ENCODE measurements at regions not wholly inside any gene's neighbourhood (a gene's known extent, or its start where the extent isn't known, plus 50 kb on each side); places are given as distances from the start of the nearest gene placed in this dataset.

DNA sequence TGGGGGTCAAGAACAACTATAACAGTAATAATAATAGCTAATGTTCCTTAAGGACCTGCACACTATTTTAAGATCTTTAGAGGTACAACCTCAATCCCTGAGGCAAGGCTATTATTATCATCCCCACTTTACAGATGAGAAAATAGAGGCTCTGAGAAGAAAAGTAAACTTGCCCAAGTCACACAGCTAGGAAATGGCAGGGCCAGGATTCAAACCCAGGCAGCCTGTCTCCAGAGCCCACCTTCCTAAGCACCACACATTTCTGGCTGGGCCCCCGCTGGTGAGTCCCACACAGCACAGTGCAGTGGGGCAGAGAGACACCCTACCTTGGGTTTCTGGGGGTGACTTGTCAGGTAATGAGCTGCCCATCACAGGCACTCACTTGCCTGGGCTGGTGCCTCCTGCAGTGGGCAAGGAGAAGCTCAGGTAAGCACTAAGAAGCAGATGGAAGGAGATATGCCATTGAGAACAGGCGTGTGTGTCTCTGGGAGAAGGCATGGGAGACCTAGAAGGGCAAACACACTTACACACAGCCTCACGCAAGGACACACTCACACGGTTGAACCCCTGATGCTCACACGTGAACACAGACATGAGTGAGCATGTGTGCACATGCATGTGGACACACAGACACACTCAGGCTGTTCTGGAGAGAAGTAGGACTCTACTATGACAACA lies 104.4 kb upstream of the ZMIZ1 start:
- Histone ChIP-seq H3K9me3 (no peaks in the 10 kb centered on the region), H3K4me3 (no peak overlapping the region), H3K27ac (no peak overlapping the region), H3K27me3 (replicated peaks; ENCODE audit: insufficient read depth) (no peaks in the 10 kb centered on the region), H3K36me3 (no peaks in the 10 kb centered on the region), H3K4me1 (ENCODE audit: control insufficient read depth in 1 of 2, low read depth in 2 of 2) (peaks cover 16 to 32% of the 10 kb centered on the region in 2 donors)
- TF ChIP-seq, protein P1, sequence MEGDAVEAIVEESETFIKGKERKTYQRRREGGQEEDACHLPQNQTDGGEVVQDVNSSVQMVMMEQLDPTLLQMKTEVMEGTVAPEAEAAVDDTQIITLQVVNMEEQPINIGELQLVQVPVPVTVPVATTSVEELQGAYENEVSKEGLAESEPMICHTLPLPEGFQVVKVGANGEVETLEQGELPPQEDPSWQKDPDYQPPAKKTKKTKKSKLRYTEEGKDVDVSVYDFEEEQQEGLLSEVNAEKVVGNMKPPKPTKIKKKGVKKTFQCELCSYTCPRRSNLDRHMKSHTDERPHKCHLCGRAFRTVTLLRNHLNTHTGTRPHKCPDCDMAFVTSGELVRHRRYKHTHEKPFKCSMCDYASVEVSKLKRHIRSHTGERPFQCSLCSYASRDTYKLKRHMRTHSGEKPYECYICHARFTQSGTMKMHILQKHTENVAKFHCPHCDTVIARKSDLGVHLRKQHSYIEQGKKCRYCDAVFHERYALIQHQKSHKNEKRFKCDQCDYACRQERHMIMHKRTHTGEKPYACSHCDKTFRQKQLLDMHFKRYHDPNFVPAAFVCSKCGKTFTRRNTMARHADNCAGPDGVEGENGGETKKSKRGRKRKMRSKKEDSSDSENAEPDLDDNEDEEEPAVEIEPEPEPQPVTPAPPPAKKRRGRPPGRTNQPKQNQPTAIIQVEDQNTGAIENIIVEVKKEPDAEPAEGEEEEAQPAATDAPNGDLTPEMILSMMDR (IDR thresholded peaks at IDR 0.05) = no peak
- ATAC-seq (ENCODE audit: insufficient number of reproducible peaks, low FRiP score, low read depth) (no peak), DNase-seq (ENCODE audit: low spot score) (no peak)

DNA sequence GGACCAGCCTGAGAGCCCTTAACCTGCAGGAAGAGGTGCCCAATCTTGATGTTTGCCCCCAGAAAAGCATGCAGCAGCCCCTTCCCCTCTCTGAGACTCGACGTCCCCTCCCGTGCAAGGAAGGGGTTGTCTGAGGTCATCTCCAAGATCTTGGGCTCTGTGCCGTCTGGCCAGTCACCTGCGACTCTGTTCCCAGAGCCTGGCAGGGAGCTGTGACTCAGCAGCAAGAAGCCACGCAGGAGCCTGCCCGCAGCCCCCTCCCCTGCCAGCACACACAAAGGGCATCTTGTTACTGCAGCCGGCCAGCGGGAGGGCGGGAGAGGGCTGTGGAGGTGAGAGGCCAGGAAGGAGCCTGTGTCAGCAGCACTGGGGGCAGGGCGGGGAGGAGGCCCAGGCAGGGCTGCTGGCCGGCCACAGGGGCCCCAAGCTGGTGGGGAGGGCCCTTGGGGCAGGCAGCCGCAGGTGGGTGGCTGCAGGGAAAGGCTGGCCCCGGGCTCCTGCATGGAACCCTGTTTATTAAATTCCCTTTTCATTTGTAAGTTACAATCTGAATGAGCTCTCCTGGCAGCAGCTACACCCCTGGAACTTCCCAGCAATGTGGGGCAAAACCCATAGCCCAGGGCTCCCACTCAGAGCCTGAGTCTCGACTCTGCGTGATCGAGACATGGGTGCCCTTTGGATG lies 103.7 kb upstream of the ZMIZ1 start:
- TF ChIP-seq, protein P1 (IDR thresholded peaks at IDR 0.05) = no peak
- no peaks in the 10 kb centered on the region for H3K36me3 ChIP-seq
- no peaks in the 10 kb centered on the region for H3K27me3 ChIP-seq (replicated peaks; ENCODE audit: insufficient read depth)
- no peak for ATAC-seq (ENCODE audit: insufficient number of reproducible peaks, low FRiP score, low read depth)
- peaks cover 13 to 27% of the 10 kb centered on the region in 2 donors for H3K4me1 ChIP-seq (ENCODE audit: control insufficient read depth in 1 of 2, low read depth in 2 of 2)
- no peaks in the 10 kb centered on the region for H3K9me3 ChIP-seq
- peak; percentile 51 for DNase-seq (ENCODE audit: low spot score)
- no peak overlapping the region for H3K27ac ChIP-seq
- no peak overlapping the region for H3K4me3 ChIP-seq

DNA sequence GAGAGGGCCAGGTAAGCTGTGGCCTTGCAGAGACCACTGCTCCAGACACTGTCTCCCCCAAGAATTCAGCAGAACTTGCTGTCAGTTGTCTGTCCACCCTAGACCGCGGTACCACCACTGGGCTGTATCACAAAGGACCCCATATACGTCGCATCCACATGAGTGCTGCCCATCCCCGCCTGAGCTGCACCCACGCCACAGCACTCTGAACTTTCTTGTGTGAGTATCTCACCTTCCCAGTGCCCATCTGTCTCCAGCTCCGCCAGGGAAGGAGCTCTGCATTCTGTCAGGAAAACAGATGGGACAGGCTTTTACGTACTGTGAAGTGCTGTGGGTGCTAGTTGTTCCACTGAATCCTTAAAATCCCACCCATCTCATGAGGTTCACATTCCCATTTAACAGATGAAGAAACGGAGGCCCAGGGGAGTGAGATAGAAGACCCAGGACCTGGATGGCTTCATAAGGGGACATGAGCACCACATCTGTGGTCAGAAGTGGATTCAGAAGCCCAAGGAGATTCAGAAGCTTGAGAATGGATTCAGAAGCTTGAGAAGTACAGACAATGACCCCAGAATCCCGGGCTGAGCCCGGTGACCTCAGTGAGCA lies 102.5 kb upstream of the ZMIZ1 start:
- Histone ChIP-seq H3K36me3 (no peaks in the 10 kb centered on the region), H3K4me3 (no peak overlapping the region), H3K27ac (no peak overlapping the region), H3K4me1 (ENCODE audit: control insufficient read depth in 1 of 2, low read depth in 2 of 2) (peaks cover 4 to 15% of the 10 kb centered on the region in 2 donors), H3K27me3 (replicated peaks; ENCODE audit: insufficient read depth) (no peaks in the 10 kb centered on the region), H3K9me3 (no peaks in the 10 kb centered on the region)
- DNase-seq (ENCODE audit: low spot score) (no peak), ATAC-seq (ENCODE audit: insufficient number of reproducible peaks, low FRiP score, low read depth) (no peak)
- TF ChIP-seq, protein P1 (IDR thresholded peaks at IDR 0.05) = no peak

DNA sequence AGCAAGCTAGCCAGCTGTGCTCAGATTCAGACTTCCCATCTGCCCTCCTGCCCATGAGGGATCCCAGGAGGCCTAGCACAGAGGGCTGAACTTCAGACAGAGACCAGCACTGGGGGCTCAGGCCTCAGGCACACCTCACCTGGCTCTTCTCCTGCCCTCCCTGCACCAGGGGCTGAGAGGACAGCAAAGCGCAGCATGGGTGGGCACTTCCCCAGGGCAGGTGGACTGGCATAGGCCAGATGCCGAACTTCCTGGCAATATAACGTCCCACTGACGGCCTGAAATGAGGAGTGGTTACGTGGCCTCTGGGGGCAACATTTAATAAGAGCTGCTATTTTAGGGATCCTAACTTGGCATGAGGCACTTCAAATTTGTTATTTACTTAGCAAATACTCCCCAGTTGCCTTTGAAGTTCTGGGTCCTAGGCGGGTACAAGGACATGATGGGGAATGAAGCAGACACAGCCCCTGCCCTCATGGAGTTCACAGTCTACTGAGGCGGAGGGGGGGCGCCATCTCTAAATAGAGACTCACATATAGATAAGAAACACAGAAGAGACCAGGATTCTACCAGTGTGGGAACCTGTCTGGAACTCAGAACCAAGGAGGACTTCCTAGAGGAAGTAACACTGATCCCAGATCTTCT lies 101.8 kb upstream of the ZMIZ1 start:
- H3K4me3 ChIP-seq = no peak overlapping the region
- no peak for DNase-seq (ENCODE audit: low spot score)
- H3K27ac ChIP-seq = no peak overlapping the region
- no peak for ATAC-seq (ENCODE audit: insufficient number of reproducible peaks, low FRiP score, low read depth)
- H3K36me3 ChIP-seq = no peaks in the 10 kb centered on the region
- H3K9me3 ChIP-seq = no peaks in the 10 kb centered on the region
- TF ChIP-seq, protein P1 (IDR thresholded peaks at IDR 0.05) = no peak
- H3K4me1 ChIP-seq (ENCODE audit: control insufficient read depth in 1 of 2, low read depth in 2 of 2) = peaks cover 4 to 18% of the 10 kb centered on the region in 2 donors
- H3K27me3 ChIP-seq (replicated peaks; ENCODE audit: insufficient read depth) = no peaks in the 10 kb centered on the region

Measured in thoracic aorta (tissue), 2 donors.